Right lobe of liver (tissue), 4 donors: ENCODE measurements at regions not wholly inside any gene's neighbourhood (a gene's known extent, or its start where the extent isn't known, plus 50 kb on each side); places are given as distances from the start of the nearest gene placed in this dataset.

Source experiments
- POLR2A ChIP-seq: fragments of 450-650 bp; IDR thresholded peaks from one replicate; pipeline ENCODE4 v1.6.1; 2017; ENCODE audit warnings: antibody characterized with exemption, mild to moderate bottlenecking
- TF ChIP-seq, protein P1 (sequence below), 4 donors: fragments of 200-600 bp in 3 of 4; fragments of 450-650 bp in 1 of 4; IDR thresholded peaks; one replicate each; pipeline versions ENCODE4 v1.5.1 to v1.8.0; 2016 to 2022; ENCODE audit warnings: antibody characterized with exemption in 4 of 4, mild to moderate bottlenecking in 2 of 4
- donor health status: DM: no; HTN: no; CAD: no.
- donor health status: DM: no; HTN: no; CAD: no.
- donor health status: DM: no; HTN: yes; CAD: no.

DNA sequence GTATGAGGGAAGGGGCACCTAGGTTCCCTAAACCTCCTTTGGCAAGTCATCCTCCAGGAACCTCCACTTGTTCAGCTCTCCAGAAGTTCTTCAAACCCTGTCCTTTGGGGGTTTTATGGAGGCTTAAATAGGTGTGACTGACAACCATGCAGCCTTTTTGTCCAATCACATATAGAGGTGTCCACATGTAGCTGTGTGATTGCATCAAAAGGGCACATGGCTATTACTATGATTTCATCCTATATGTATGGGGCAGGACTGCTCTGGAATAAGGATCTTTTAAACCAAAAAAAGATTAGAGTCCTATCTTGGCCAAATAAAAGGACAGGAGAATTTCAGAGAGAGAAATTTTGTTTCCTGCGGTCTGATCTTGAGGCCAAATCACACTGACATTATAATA lies 453.2 kb upstream of the EPHA6 start:
- TF ChIP-seq, protein P1, sequence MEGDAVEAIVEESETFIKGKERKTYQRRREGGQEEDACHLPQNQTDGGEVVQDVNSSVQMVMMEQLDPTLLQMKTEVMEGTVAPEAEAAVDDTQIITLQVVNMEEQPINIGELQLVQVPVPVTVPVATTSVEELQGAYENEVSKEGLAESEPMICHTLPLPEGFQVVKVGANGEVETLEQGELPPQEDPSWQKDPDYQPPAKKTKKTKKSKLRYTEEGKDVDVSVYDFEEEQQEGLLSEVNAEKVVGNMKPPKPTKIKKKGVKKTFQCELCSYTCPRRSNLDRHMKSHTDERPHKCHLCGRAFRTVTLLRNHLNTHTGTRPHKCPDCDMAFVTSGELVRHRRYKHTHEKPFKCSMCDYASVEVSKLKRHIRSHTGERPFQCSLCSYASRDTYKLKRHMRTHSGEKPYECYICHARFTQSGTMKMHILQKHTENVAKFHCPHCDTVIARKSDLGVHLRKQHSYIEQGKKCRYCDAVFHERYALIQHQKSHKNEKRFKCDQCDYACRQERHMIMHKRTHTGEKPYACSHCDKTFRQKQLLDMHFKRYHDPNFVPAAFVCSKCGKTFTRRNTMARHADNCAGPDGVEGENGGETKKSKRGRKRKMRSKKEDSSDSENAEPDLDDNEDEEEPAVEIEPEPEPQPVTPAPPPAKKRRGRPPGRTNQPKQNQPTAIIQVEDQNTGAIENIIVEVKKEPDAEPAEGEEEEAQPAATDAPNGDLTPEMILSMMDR (IDR thresholded peaks at IDR 0.05) = no peak
- TF ChIP-seq POLR2A = no peak
